ENCODE measurements at regions not wholly inside any gene's neighbourhood (a gene's known extent, or its start where the extent isn't known, plus 50 kb on each side); places are given as distances from the start of the nearest gene placed in this dataset.

DNA sequence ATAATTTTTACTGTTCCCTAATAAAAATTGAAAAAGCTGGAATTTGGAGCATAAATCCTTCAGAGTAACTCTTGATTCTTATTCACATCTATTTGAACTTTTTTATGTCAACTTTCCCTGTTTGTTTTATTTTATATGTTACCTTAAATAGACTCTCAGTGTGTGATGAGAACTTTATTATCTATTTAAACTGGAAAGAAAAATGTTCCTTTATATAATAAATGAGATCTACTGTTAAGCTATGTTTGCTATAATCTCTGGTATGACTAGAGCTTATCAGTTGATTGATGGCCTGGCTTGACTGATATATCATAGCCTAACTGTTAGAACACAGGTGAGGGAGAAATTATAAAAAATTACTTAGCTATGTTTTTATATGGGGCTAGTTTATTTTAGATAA is 330.6 kb upstream of the EPHA6 start:
- DNase-seq (ENCODE audit: low spot score) = no peak
- no peaks in the 10 kb centered on the region for H3K9me3 ChIP-seq
- H3K27me3 ChIP-seq = no peaks in the 10 kb centered on the region
- no peaks in the 10 kb centered on the region for H3K36me3 ChIP-seq
- H3K4me1 ChIP-seq = no peaks in the 10 kb centered on the region
- no peak overlapping the region for H3K27ac ChIP-seq
- H3K4me3 ChIP-seq = no peak overlapping the region
- TF ChIP-seq, protein P1, sequence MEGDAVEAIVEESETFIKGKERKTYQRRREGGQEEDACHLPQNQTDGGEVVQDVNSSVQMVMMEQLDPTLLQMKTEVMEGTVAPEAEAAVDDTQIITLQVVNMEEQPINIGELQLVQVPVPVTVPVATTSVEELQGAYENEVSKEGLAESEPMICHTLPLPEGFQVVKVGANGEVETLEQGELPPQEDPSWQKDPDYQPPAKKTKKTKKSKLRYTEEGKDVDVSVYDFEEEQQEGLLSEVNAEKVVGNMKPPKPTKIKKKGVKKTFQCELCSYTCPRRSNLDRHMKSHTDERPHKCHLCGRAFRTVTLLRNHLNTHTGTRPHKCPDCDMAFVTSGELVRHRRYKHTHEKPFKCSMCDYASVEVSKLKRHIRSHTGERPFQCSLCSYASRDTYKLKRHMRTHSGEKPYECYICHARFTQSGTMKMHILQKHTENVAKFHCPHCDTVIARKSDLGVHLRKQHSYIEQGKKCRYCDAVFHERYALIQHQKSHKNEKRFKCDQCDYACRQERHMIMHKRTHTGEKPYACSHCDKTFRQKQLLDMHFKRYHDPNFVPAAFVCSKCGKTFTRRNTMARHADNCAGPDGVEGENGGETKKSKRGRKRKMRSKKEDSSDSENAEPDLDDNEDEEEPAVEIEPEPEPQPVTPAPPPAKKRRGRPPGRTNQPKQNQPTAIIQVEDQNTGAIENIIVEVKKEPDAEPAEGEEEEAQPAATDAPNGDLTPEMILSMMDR (IDR thresholded peaks at IDR 0.05) = no peak

DNA sequence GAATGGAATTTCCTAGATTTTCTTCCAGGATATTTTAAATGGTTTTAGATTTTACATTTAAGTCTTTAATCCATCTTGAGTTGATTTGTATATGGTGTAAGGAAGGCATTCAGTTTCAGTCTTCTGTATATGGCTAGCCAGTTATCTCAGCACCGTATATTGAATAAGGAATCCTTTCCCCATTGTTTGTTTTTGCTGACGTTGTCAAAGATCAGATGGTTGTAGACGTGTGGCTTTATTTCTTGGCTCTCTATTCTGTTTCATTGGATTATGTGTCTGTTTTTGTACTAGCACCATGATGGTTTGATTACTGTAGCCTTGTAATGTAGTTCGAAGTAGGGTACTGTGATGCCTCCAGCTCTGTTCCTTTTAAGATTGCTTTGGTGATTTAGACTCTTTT is 325.7 kb upstream of the EPHA6 start:
- TF ChIP-seq, protein P1 (IDR thresholded peaks at IDR 0.05) = no peak
- Histone ChIP-seq H3K27ac (no peak overlapping the region), H3K4me3 (no peak overlapping the region), H3K9me3 (no peaks in the 10 kb centered on the region), H3K27me3 (no peaks in the 10 kb centered on the region), H3K36me3 (no peaks in the 10 kb centered on the region), H3K4me1 (no peaks in the 10 kb centered on the region)
- no peak for DNase-seq (ENCODE audit: low spot score)

DNA sequence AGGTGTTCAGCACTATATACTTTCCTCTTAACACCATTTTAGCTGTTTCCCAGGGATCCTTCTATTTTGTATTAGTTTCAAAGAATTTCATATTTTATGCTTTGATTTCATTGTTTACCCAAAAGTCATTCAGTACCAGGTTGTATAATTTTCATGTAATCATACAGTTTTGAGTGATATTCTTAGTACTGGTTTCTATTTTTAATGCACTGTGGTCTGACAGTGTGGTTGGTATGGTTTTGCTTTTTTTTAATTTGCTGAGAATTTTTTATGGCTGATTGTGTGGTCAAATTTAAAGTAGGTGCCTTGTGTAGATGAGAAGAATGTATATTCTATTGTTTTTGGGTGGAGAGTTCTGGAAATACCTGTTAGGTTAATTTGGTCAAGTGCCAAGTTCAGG is 323.4 kb upstream of the EPHA6 start:
- TF ChIP-seq, protein P1 (IDR thresholded peaks at IDR 0.05) = no peak

DNA sequence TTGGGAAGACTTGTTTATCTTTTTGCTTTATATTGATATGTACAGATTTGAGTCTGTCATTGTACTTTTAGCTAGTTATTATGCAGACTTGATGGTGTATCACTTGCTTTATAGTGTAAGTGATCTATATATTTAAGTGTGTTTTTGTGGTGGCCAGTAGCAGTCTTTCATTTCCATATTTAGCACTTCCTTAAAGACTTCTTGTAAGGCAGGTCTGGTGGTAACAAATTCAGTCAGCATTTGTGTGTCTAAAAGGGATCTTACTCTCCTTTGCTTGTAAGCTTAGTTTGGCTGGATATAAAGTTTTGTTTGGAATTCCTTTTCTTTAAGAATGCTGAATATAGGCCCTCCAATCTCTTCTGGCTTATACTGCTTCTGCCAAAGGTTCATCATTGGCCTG is 322.5 kb upstream of the EPHA6 start:
- Histone ChIP-seq H3K4me1 (no peaks in the 10 kb centered on the region), H3K27me3 (no peaks in the 10 kb centered on the region), H3K27ac (no peak overlapping the region), H3K4me3 (no peak overlapping the region), H3K9me3 (no peaks in the 10 kb centered on the region), H3K36me3 (no peaks in the 10 kb centered on the region)
- TF ChIP-seq, protein P1 (IDR thresholded peaks at IDR 0.05) = no peak
- no peak for DNase-seq (ENCODE audit: low spot score)

More for the DNA sequence above, 323.4 kb upstream of the EPHA6 start:
- Histone ChIP-seq H3K36me3 (no peaks in the 10 kb centered on the region), H3K9me3 (no peaks in the 10 kb centered on the region), H3K4me1 (no peaks in the 10 kb centered on the region), H3K4me3 (no peak overlapping the region), H3K27me3 (no peaks in the 10 kb centered on the region), H3K27ac (no peak overlapping the region)
- no peak for DNase-seq (ENCODE audit: low spot score)

DNA sequence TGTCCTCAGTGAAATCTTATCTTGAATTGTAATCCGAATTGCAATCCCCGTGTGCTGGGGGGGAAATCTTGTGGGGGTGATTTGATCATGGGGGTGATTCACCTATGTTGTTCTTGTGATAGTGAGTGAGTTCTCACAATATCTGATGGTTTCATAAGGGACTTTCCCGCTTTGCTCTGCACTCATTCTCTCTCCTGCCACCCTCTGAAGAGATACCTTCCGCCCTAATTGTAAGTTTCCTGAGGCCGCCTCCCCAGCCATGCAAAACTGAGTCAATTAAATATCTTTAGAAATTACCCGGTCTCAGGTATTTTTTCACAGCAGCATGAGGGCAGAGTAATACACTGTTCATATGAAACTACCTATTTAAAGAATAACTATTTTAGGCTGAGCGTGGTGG is 304.1 kb upstream of the EPHA6 start:
- no peaks in the 10 kb centered on the region for H3K36me3 ChIP-seq
- H3K27me3 ChIP-seq = no peaks in the 10 kb centered on the region
- H3K4me3 ChIP-seq = no peak overlapping the region
- TF ChIP-seq, protein P1 (IDR thresholded peaks at IDR 0.05) = no peak
- DNase-seq (ENCODE audit: low spot score) = no peak
- H3K9me3 ChIP-seq = no peaks in the 10 kb centered on the region
- no peak overlapping the region for H3K27ac ChIP-seq
- H3K4me1 ChIP-seq = no peaks in the 10 kb centered on the region

DNA sequence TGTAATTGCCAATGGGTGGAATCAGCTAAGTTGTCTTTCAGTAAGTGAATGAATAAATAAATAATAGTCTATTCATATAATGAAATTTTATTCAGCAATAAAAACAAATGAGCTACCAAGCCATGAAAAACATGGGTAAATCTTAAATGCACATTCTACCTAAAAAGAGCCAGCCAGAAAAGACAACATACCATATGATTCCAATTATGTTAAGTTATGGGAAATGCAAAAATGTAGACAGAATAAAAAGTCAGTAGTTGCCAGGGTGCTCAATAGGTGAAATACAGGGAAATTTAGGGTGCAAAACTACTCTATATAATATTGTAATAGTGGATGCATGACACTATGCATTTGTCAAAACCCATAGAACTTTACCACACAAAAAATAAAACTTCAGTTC is 277.2 kb upstream of the EPHA6 start:
- no peak overlapping the region for H3K27ac ChIP-seq
- TF ChIP-seq, protein P1 (IDR thresholded peaks at IDR 0.05) = no peak
- no peaks in the 10 kb centered on the region for H3K4me1 ChIP-seq
- no peaks in the 10 kb centered on the region for H3K9me3 ChIP-seq
- H3K27me3 ChIP-seq = no peaks in the 10 kb centered on the region
- no peak overlapping the region for H3K4me3 ChIP-seq
- no peaks in the 10 kb centered on the region for H3K36me3 ChIP-seq
- no peak for DNase-seq (ENCODE audit: low spot score)

Data from right atrium auricular region (tissue), 2 donors.